GM12892 (cell line): ENCODE measurements at regions not wholly inside any gene's neighbourhood (a gene's known extent, or its start where the extent isn't known, plus 50 kb on each side); places are given as distances from the start of the nearest gene placed in this dataset.
"Not testable (repeated sequence)": the region's sequence is repeated elsewhere in the genome, so short reads cannot be mapped to it uniquely, and the experiment has no call there.

Experiments
- POLR2A ChIP-seq: IDR thresholded peaks from 2 replicates; pipeline ENCODE4 v1.6.1; 2011; ENCODE audit warnings: low read depth, low read length, control low read depth
- POLR2AphosphoS5 ChIP-seq: IDR thresholded peaks from 2 replicates; pipeline ENCODE4 v1.6.1; 2011; ENCODE audit warnings: low read depth, low read length, control low read depth

DNA sequence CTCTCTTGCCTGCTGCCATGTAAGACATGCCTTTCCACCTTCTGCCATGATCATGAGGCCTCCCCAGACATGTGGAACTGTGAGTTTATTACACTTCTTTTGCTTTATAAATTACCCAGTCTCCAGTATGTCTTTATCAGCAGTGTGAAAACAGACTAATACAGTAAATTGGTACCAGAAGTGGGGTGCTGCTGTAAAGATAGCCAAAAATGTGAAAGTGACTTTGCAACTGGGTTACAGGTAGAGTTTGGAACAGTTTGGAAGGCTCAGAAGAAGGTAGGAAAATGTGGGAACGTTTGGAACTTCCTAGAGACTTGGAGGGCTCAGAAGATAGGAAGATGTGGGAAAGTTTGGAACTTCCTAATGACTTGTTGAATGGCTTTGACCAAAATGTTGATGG, 209.1 kb downstream of the HDGFL1 start:
- TF ChIP-seq POLR2AphosphoS5, POLR2A: not testable (repeated sequence)
